Stimulated activated CD4-positive, alpha-beta T cell treated with anti-CD3 and anti-CD28 coated beads, Interleukin-2, amount 100 ng/mL, for 24 hours (primary cell): ENCODE measurements at regions not wholly inside any gene's neighbourhood (a gene's known extent, or its start where the extent isn't known, plus 50 kb on each side); places are given as distances from the start of the nearest gene placed in this dataset.
"Not testable (repeated sequence)": the region's sequence is repeated elsewhere in the genome, so short reads cannot be mapped to it uniquely, and the experiment has no call there.

Source experiments
- DNase-seq, 2 donors: peaks; one replicate each; pipeline ENCODE4 v3.0.0-alpha.2; 2020

DNA sequence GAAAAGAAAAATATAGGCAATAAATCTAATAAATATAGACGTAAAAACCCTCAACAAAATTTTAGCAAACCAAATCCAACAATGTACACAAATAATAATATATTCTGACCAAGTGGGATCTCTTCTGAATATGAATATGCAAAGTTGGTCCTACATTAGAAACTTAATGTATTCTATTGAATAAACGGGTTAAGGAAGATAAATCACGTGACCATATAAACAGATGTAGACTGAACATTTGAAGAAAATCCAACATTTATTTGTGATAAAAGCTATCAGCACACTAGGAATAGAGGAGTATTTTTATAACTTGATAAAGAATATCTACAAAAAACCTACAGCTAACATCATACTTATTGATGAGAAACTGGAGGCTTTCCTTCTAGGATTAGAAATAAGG, 502.8 kb upstream of the KIF2B start:
- DNase-seq: no peak

- DNase-seq: no peak
Measured at GRCh38 chr17:53316988-53317387, 505.7 kb upstream of the KIF2B start.

DNA sequence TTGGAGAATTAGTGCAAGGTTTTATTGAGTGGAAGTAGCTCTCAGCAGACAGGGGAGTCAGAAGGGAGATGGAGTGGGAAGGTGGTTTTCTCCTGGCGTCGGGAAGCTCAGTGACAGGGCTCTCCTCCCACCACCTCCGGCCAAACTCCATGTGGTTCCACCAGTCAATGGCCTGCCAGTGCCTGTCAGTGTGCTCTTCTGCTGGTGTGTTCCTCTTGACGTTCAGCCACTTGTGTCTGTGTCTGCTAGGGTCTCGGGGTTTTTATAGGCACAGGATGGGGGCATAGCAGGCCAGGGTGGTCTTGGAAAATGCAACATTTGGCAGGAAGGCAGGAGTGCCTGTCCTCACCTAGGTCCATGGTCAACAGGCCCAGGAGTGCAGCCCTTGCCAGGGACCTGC, 506.7 kb upstream of the KIF2B start:
- DNase-seq: no peak

- DNase-seq: no peak
Measured at GRCh38 chr17:53314521-53314920, 508.2 kb upstream of the KIF2B start.

- DNase-seq: no peak
Measured at GRCh38 chr17:53313746-53314145, 509.0 kb upstream of the KIF2B start.

DNA sequence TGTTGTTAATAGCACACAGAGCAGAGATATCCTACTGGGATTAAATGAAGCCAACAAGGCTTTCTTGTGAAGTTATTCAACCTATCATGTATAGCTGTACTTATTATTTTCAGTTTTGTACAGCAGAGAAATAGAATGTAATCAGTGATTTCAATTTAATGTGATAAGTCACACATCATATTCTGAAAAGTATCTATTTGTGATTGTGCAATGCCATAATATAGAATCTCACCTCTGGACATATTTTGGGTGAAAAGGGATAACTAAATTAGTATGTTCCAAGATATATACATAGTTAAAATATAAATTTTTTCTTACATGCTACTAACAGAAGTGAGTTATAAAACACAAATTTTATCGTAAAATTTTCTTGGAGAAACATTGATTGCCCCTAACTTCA, 544.3 kb upstream of the KIF2B start:
- no peak for DNase-seq

GRCh38 chr17:53273126-53273525, 549.6 kb upstream of the KIF2B start:
- no peak for DNase-seq

DNA sequence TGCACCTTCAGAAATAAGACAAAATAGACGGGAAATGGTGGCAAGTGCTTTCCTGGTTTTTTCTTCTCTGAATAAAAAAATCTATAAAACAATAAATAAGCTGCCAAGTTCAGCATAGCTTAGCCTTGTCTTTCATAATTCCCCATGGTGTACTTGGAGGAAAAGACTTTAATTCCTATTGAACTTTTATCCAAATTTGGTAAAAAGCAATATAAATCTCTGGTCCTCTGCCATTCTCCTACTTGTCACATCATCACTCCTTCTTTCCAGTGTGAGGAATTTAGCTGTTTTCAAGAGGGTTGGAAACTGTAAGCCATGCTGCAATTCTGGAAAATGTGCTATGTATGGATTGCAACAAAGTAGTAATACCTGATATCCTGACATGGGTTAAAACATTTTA, 551.8 kb upstream of the KIF2B start:
- no peak for DNase-seq

GRCh38 chr17:53264730-53265129, 558.0 kb upstream of the KIF2B start:
- no peak for DNase-seq

DNA sequence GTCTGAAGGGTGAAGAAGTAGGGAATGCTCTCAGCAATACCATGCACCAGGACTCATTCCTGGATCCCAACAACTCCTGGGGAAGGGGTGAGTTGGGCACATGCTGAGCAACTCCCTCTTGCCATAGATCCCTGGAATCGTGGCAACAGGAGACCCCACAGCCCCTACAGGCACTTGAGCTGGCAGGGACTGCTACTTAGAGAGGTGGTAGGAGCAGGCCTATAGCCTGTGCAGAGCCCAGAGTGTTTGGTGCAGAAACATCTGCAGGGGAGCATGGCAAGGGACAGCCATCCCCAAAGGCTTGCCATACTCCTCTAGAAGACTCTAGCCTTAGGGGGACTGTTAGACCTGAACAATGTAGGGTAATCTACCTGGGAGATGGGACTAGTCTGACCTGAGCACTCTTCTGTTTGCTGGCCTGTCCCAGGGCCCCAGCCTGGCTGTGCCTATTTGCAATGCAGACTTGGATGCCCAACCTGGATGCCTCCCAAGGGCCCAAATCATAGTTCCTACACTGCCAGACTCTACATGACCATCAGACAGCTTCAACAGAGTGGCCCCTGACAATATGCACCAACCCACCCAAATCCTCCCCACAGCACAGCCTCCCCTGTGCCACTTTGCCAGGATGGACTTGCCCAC, 568.6 kb upstream of the KIF2B start:
- DNase-seq: no peak

DNA sequence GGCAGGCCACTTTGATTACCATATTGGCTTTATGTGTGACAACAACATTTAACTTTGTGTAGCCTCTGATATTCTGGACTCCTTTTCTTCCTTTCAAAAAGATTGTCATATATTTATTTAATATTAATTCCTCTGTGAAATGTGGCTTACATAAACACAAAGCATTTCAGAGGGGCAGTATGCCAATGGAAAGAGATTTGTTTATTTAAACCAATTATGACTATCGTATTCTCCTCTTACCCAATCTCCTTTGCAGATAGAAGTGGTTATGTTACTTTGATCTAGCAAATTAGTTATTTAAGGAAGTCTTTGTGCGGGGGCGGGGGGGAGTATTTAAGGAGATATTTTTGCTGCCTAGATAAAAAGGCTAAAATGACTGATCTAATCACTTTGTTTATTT, 573.7 kb upstream of the KIF2B start:
- no peak for DNase-seq

DNA sequence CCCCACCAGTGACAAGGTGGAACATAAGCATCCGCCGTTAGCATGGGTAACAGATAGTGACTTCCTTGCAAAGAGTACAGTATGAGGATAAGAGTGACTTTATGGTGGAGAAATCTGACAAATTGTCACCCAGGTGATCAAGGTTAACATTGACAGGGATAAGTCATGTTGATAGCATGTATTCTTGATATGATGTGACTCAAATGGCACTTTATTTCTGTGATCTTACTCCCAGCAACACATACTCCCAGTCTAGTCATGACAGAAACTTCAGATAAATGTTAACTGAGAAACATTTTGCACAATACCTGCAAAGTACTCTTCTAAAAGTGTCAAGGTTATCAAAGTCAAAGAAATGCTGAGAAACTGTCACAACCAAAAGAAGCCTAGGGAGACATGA, 588.6 kb upstream of the KIF2B start:
- DNase-seq: no peak

DNA sequence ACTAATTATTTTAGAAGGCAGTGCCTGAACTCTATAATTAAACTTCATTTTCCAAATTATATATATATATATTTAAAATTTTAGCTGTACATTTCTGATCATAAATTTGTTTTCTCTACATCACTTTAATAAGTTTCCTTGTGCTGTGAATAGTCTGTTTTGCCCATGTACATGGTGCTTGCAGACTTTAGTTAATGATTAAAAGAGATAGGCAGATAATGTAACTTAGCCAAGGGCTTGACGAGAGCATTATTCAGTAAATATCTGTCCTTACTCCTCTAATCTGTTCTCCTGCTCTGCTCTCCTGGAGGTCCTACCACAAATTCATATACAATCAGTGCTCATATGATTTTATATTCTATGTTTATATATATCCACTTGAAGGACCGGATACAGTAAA, 595.2 kb upstream of the KIF2B start:
- DNase-seq: no peak

GRCh38 chr17:53227111-53227510, 595.6 kb upstream of the KIF2B start:
- DNase-seq: no peak

DNA sequence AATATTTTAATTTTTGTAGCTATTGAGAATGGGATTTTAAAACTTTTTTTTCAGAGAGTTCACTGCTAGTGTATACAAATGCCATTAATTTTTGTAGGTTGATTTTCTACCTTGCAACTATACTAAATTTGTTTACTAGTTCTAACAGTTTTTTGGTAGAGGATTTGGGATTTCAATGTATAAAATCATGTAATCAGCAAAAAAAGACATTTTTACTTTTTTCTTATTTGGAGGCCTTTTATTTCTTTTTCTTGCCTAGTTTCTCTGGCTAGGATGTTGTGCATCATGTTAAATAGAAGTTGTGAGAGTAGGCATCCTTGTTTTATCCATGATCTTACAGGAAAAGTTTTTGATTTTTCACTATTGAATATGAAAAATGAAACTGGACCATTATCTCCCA, 602.9 kb upstream of the KIF2B start:
- DNase-seq: no peak

DNA sequence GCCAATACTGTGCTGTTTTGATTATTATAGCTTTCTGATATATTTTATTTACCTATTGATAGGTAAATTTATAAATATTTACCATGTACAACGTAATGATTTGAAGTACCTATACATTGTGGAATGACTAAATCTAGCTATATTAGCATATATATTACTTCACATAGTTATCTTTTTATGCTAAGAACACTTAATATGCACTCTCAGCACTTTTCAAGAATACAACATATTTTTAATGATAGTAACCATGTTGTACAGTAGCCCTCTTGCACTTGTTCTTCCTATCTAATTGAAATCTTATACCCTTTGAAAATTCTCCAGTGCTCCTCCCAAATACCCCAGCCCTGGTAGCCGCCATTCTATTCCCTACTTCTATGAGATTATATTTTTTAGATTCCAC, 604.0 kb upstream of the KIF2B start:
- DNase-seq: no peak

DNA sequence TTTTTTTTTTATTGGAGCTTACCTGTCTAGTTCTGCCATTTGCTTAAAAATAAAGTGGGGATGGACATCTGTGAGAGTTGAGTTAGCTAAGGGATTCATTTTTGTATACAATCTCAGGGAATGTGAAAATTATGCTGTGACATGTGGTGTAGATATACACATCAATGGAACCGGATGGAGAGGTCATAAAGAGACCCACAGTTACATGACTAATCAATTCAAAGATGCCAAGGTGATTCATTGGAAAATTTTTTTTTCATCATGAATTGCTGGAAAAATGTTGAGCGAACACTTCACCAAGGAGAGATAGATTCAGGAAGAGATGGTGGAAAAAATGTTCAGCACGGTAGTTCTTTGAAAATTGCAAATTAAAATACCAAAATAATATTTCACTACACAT, 605.4 kb upstream of the KIF2B start:
- no peak for DNase-seq

DNA sequence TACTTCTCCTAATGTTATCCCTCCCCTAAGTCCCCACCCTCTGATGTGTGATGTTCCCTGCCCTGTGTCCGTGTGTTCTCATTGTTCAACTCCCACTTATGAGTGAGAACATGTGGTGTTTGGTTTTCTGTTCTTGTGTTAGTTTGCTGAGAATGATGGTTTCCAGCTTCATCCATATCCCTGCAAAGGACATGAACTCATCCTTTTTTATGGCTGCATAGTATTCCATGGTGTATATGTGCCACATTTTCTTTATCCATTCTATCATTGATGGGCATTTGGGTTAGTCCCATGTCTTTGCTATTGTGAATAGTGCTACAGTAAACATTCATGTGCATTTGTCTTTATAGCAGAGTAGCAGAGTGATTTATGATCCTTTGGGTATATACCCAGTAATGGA, 613.8 kb upstream of the KIF2B start:
- DNase-seq: not testable (repeated sequence)

DNA sequence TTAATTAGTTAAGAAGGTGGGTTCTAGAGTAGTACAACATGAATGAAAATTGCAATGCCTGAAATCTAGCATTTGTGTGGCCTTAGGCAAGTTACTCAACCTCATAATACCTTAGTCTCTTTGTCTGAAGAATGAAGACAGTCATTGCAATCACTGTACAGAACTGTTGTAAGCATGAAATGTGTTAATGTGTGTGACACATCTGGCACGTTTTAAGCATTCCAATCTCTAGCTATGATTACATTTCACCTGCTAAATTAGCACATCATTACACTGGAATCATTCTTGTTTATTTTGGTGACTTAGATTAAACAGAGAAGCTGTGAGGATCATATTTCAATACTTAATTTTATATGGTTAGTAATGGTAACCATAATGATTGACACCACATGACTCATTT, 629.7 kb upstream of the KIF2B start:
- no peak for DNase-seq

DNA sequence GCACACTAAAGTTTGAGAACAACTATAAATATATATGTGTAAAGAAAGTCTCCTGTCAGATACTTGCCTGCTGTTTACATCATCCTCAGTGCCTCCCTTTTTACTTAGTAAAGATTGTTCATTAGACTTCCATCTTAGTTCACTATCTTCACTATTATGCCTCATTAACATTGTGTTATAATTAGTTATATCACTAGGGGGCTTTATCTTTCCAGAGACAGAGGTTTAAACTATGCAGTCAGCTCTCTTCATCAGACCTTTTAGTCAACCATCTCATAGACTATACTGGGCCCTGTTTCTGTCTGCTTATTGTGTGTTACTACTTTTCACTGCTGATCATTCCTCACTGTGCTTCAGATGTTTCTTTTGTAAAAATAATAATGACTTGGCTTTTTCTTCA, 630.8 kb upstream of the KIF2B start:
- no peak for DNase-seq

DNA sequence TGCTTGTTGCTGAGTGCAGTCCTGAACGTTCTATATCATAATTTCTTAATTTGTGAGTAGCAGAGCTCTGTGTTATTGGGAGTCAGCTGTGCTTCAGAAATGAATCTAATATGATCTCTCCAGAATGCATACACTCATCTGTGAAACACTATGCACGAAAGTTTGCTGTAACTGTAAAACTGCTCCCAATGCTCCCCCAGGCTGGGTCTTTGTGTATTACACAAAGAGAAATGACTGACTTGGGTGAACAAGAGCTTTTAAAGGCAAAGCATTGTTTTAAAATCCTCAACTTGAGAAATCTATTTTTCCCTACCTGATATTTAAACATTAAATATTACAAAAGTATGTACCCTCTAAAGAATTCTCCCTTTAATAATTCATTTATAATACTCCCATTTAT, 636.7 kb upstream of the KIF2B start:
- no peak for DNase-seq

DNA sequence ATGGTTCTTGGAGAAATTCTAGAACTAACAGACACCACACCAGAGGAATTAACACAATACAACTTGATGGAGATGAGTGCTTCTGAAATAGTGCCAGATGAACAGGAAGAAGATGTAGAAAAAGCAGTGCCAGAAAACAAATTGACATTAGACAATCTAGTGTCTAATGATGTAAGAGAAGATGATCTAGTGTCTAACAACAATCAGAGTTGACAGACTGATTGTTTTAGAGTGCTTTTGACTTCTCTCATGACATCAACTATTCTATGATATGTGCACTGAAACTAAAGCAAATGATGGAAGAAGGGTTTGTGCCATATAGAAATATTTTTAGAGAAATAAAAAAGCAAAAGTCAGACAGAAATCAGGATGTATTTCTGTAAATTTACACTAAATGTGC, 646.1 kb upstream of the KIF2B start:
- no peak for DNase-seq

GRCh38 chr17:53168413-53168812, 654.3 kb upstream of the KIF2B start:
- DNase-seq: no peak

DNA sequence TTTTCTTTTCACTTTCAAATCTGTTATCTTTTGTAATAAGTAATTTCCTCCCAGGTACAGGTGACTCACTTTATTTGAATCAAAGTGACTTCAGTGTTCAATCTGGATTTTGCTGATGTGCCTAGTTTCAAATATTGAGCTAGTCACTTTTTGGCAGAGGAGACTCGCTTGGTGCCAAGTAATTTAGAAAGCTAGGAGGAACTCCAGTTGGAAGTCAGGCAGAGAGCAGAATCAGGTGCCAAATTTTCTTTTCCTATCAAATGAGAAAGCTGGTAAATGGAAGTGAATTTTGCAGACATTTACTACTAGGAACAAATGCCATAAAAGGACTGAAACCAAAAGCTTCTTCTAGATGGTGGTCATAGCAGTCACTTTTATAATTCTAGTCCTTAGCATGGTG, 656.0 kb upstream of the KIF2B start:
- DNase-seq: no peak

GRCh38 chr17:53150101-53150698, 672.5 kb upstream of the KIF2B start:
- no peak for DNase-seq
